ENCODE measurements at regions not wholly inside any gene's neighbourhood (a gene's known extent, or its start where the extent isn't known, plus 50 kb on each side); places are given as distances from the start of the nearest gene placed in this dataset.

- TF ChIP-seq, protein P1, sequence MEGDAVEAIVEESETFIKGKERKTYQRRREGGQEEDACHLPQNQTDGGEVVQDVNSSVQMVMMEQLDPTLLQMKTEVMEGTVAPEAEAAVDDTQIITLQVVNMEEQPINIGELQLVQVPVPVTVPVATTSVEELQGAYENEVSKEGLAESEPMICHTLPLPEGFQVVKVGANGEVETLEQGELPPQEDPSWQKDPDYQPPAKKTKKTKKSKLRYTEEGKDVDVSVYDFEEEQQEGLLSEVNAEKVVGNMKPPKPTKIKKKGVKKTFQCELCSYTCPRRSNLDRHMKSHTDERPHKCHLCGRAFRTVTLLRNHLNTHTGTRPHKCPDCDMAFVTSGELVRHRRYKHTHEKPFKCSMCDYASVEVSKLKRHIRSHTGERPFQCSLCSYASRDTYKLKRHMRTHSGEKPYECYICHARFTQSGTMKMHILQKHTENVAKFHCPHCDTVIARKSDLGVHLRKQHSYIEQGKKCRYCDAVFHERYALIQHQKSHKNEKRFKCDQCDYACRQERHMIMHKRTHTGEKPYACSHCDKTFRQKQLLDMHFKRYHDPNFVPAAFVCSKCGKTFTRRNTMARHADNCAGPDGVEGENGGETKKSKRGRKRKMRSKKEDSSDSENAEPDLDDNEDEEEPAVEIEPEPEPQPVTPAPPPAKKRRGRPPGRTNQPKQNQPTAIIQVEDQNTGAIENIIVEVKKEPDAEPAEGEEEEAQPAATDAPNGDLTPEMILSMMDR (IDR thresholded peaks at IDR 0.05; ENCODE audit: low read depth, low read length), result no peak
- no peak for TF ChIP-seq POLR2A (IDR thresholded peaks at IDR 0.05; ENCODE audit: extremely low read depth, insufficient read length)
These were observed 321.3 kb upstream of the TFPI start for GRCh38 chr2:187875261-187876141.

Measured in NB4 (cell line).